Prostate gland (tissue), 2 donors: ENCODE measurements at regions not wholly inside any gene's neighbourhood (a gene's known extent, or its start where the extent isn't known, plus 50 kb on each side); places are given as distances from the start of the nearest gene placed in this dataset.

Experiments
- CTCF ChIP-seq, 4 experiments: fragments of 200-600 bp in 2 of 4; fragments of 450-650 bp in 2 of 4; sonication (generic) in 2 of 4; IDR thresholded peaks; 1 replicate in 3 of 4; 2 replicates in 1 of 4; pipeline ENCODE4 v1.5.1; 2016 to 2019; ENCODE audit warnings: antibody characterized with exemption in 4 of 4, mild to moderate bottlenecking in 2 of 4, moderate library complexity in 2 of 4
- POLR2A ChIP-seq: fragments of 450-650 bp; IDR thresholded peaks from one replicate; pipeline ENCODE4 v1.6.1; 2016; ENCODE audit warnings: antibody characterized with exemption, mild to moderate bottlenecking

GRCh38 chr9:79779901-79780300 lies 208.1 kb downstream of the TLE4 start:
- no peak for TF ChIP-seq POLR2A
- no peak for TF ChIP-seq CTCF (IDR thresholded peaks at IDR 0.05)
